ENCODE measurements at regions not wholly inside any gene's neighbourhood (a gene's known extent, or its start where the extent isn't known, plus 50 kb on each side); places are given as distances from the start of the nearest gene placed in this dataset.
"Not testable (repeated sequence)": the region's sequence is repeated elsewhere in the genome, so short reads cannot be mapped to it uniquely, and the experiment has no call there.

DNA sequence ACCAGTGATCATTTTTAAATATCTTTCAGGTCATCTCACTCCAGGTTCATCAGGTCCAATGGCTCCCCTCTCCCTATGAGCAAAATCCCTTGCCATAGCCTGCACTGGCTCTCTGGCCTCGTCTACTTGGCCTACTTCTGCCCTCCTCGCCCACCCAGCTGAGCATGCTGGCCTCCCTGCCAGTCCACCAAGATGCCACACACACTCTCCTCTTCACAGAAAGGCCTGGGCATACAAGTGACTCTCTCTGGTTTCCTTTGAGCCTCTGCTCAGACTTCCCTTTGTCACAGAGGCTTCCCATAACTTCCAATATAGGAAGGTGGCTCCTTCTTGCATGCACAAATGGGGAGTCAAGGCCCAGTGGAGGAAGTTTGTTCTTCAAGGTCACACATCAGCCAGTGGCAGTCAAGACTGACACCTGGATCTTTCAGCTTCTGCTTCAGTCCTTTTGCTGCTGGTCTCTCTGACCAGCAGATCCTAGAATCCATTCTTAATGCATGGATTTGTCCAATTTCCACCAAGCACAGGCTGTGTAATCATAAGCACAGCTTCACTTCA lies 223.2 kb upstream of the HES1 start:
- TF ChIP-seq, protein P1, sequence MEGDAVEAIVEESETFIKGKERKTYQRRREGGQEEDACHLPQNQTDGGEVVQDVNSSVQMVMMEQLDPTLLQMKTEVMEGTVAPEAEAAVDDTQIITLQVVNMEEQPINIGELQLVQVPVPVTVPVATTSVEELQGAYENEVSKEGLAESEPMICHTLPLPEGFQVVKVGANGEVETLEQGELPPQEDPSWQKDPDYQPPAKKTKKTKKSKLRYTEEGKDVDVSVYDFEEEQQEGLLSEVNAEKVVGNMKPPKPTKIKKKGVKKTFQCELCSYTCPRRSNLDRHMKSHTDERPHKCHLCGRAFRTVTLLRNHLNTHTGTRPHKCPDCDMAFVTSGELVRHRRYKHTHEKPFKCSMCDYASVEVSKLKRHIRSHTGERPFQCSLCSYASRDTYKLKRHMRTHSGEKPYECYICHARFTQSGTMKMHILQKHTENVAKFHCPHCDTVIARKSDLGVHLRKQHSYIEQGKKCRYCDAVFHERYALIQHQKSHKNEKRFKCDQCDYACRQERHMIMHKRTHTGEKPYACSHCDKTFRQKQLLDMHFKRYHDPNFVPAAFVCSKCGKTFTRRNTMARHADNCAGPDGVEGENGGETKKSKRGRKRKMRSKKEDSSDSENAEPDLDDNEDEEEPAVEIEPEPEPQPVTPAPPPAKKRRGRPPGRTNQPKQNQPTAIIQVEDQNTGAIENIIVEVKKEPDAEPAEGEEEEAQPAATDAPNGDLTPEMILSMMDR (IDR thresholded peaks at IDR 0.05; ENCODE audit: borderline replicate concordance, insufficient read depth, low read depth, low read length), result no peak
- H3K4me3 ChIP-seq (ENCODE audit: low read depth, low read length), result no peak overlapping the region

DNA sequence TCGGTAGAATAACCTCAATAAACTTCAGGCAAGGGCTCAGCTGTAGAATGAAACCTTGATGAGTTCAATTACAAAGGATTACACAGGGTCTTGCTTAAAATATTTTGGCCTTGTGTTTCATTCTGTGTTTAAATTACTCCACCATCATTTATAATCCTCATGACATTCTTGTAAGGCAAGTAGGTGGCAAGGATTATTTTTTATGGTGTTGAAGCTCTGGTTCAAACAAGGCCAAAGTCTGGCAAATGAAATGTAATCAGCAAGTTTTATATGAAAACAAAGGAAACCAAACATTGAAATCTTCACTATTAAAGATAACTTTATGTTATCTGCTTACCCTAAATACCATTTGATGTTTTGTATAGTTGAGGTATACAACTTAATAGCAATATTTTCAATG lies 221.3 kb upstream of the HES1 start:
- TF ChIP-seq, protein P1 (IDR thresholded peaks at IDR 0.05; ENCODE audit: borderline replicate concordance, insufficient read depth, low read depth, low read length), result no peak
- H3K4me3 ChIP-seq (ENCODE audit: low read depth, low read length), result no peak overlapping the region

DNA sequence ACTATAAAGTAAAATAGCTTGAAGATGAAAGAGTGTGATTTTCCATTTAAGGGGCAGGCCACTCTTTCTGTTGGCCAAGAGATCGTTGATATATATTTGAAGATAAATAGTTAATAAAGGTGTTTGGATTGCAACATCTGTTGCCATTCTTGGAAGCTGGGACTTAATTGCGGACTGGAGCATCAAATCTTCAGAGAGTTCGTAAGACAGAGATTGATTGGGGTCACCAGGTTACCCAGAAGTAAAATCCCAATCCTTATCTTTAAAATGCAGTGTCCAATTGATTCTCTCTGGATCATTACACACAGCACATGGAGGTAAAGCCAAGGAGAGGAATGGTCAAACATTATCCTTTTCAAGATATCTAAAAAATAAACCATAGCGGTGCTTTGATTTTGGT lies 220.8 kb upstream of the HES1 start:
- H3K4me3 ChIP-seq (ENCODE audit: low read depth, low read length), result no peak overlapping the region
- TF ChIP-seq, protein P1 (IDR thresholded peaks at IDR 0.05; ENCODE audit: borderline replicate concordance, insufficient read depth, low read depth, low read length), result no peak

DNA sequence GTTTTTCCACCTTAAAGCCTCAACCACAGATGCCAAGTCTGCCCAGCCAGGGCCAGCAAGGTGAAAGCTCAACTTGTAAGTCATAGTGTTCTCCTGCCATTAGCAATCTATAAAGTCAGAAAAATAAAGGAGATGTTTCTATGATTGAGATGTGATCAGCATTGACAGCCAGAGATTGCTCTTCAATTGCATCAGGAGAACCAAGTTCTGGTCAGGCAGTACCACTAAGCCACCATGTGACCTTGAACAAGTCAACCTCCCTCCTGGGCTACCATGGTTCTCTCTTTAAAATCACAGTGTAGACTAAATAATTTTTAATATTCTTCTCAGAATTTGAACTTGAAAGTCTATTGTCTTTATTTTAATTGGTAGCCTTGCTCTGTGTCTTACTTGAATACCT lies 220.3 kb upstream of the HES1 start:
- H3K4me3 ChIP-seq (ENCODE audit: low read depth, low read length), result no peak overlapping the region
- TF ChIP-seq, protein P1 (IDR thresholded peaks at IDR 0.05; ENCODE audit: borderline replicate concordance, insufficient read depth, low read depth, low read length), result no peak

DNA sequence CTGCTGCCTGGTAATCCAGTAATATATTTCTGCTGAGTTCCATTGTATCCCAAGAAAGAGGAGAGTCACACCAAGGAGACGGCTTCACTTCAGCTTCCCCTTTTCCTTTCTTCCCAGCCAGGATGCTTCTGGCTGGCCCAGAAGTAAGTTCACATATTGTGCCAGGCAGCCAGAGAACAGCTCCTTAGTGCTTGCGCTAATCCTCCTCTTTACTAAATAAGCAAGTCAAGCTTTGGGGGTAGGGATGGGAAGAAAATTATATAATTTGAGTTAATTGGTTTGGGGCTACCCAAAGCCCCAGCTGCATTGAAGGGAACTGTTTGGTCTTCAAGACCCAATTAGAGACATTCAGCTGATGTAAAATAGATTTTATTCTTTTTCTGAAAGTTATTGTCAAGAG lies 218.8 kb upstream of the HES1 start:
- TF ChIP-seq, protein P1 (IDR thresholded peaks at IDR 0.05; ENCODE audit: borderline replicate concordance, insufficient read depth, low read depth, low read length), result no peak

DNA sequence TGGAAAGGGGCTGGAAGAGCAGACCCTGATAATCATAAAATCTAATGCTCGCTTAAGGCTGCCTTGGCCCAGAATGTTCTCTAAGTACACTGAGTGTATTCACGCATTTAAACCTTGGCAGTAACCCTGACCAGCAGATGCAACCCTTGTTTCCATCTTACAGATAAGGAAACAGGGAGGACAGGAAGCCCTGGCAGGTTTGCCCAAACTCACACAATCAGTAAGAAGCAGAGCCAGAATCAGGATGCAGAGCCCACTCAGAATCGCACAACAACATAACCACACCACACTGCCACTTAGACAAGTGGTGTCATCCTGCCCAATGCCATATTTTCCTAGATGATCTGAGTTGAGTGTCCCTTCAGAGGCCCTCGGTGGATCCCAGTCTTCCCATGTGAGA lies 214.5 kb upstream of the HES1 start:
- no peak overlapping the region for H3K4me3 ChIP-seq (ENCODE audit: low read depth, low read length)
- TF ChIP-seq, protein P1 (IDR thresholded peaks at IDR 0.05; ENCODE audit: borderline replicate concordance, insufficient read depth, low read depth, low read length), result no peak

More for the DNA sequence above, 218.8 kb upstream of the HES1 start:
- no peak overlapping the region for H3K4me3 ChIP-seq (ENCODE audit: low read depth, low read length)

DNA sequence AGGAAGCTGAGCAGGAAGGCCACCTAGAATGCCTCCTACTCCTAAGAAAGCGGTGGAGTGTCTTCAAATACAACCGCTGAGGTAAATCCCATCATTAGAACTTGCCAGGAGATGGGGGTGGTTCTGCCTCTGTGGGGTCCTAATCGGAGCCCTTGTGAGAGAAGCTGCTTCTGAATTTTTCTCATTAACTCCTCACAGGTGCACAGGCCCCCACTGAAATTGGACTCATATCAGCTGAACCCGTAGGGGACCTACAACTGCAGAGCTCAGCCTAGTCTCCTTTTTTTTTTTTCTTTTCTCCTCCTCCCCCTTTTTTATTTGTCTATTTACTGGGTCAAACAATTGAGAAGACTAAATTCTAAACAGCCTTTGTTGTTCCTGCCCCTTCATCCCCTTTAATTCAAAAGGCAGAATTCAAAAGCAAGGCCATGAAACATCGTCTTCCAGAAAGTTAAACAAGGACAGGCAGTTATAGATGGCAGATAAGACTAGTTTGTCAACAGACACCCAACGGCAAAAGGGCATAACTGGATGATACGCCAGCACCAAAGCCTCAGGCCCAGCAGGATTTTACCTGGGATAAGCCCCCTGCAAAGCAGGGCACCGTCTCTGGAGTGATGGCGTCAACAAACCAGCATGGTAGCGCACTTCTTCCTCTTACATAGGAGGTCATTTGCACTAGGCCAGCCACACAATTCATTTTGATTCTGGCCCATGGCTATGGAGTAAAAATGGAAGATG lies 213.7 kb upstream of the HES1 start:
- TF ChIP-seq, protein P1 (IDR thresholded peaks at IDR 0.05; ENCODE audit: borderline replicate concordance, insufficient read depth, low read depth, low read length), result no peak
- no peak overlapping the region for H3K4me3 ChIP-seq (ENCODE audit: low read depth, low read length)

DNA sequence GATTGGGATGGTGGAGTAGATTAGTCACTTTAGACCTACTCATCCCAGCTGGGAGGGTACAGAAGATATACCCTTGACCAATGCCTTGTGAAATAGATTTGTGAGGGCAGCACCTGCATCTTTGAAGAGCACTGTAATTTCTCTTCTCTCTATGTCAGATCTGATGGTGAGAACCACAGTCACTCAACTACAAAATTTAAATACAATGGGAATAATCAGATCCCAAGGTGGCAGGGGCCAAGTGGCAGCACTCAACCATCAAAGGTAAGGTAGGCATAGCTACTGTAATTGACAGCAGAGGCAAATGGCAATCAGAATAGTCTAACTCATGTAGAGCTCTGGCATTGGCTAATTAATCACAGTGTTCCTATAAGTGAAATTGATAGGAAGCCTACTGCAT lies 212.0 kb upstream of the HES1 start:
- H3K4me3 ChIP-seq (ENCODE audit: low read depth, low read length), result not testable (repeated sequence)

DNA sequence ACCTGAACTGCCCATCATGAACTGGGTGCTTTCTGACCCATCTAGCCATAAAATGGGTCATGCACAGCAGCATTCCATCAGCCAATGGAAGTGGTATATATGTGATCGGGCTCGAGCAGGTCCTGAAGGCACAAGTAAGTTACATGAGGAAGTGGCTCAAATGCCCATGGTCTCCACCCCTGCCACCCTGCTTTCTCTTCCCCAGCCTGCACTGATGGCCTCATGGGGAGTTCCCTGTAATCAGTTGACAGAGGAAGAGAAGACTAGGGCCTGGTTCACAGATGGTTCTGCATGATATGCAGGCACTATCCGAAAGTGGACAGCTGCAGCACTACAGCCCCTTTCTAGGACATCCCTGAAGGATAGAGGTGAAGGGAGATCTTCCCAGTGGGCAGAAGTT lies 209.9 kb upstream of the HES1 start:
- not testable (repeated sequence) for H3K4me3 ChIP-seq (ENCODE audit: low read depth, low read length)

DNA sequence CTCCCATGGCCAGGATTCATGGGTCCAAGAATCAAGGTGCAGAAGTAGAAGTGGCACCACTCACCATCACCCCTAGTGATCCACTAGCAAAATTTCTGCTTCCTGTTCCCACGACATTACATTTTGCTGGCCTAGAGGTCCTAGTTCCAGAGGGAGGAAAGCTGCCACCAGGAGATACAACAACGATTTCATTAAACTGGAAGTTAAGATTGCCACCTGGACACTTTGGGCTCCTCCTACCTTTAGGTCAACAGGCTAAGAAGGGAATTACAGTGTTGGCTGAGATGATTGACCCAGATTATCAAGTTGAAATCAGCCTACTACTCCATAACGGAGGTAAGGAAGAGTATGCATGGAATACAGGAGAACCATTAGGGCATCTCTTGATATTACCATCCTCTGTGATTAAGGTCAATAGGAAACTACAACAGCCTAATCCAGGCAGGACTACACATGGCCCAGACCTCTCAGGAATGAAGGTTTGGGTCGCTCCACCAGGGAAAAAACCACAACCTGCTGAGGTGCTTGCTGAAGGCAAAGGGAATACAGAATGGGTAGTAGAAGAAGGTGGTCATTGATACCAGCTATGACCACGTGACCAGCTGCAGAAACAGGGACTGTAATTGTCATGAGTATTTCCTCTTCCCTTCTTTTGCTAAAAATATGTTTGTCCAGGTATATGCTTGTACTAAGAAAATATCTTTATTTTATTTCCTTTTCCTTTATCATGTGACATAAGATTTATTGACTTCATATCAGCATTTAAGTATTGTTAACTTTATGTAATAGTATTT lies 208.3 kb upstream of the HES1 start:
- not testable (repeated sequence) for H3K4me3 ChIP-seq (ENCODE audit: low read depth, low read length)
